K562 (cell line): ENCODE measurements at regions not wholly inside any gene's neighbourhood (a gene's known extent, or its start where the extent isn't known, plus 50 kb on each side); places are given as distances from the start of the nearest gene placed in this dataset.

Experiments
- ATAC-seq: fragments of 200-7000 bp; cut with Tn5 transposase; 3 replicates; pipeline ENCODE4 v1.9.1; 2020; ENCODE audit warnings: moderate library complexity
- BruUV-seq: library from RNA; stranded (reverse); fragments of 400-500 nt; replicated peaks from 2 replicates; lab custom pipeline; 2021; lab: Mats Ljungman, UMichigan
- CTCF ChIA-PET: fragments of 300-600 bp; formaldehyde crosslinking; extraction: SDS; loops from one replicate; lab custom pipeline; 2021; ENCODE audit warnings: low intra/inter-chr PET ratio; lab: Yijun Ruan, JAX
- POLR2A ChIA-PET: fragments of 300-600, 350-650 bp; sonication (Branson Sonifier 250); formaldehyde crosslinking; extraction: SDS; loops from one replicate; lab custom pipeline; 2021; ENCODE audit warnings: antibody characterized with exemption, inconsistent platforms; lab: Yijun Ruan, JAX
- DNase-seq, 4 experiments: peaks; one replicate each; pipeline versions ENCODE4 v3.0.0 to v3.0.0-alpha.2; 2011 to 2018; ENCODE audit warnings: low spot score in 3 of 4, mixed read lengths in 3 of 4; ENCODE audit errors: extremely low read depth in 1 of 4
- FAIRE-seq: peaks from 2 replicates; lab custom pipeline; 2011; peaks lifted over from hg19 to GRCh38; lab: Jason Lieb, UNC
- H2AFZ ChIP-seq: 2 replicates; pipeline ENCODE4 v1.6.0; 2011; ENCODE audit warnings: low read depth, low read length, control low read depth, inconsistent platforms
- H3K27ac ChIP-seq: fragments of 200-600 bp; 3 replicates; pipeline ENCODE4 v1.8.0; 2011; ENCODE audit warnings: low read depth, mild to moderate bottlenecking, control low read depth, inconsistent platforms, low read length, moderate library complexity, mixed read lengths; ENCODE audit errors: extremely low read depth
- H3K27me3 ChIP-seq, 2 experiments: fragments of 300-600 bp in 1 of 2; 2 replicates in 1 of 2; 3 replicates in 1 of 2; pipeline versions ENCODE4 v1.6.0 to v1.8.0; 2011; ENCODE audit warnings: inconsistent platforms in 2 of 2, low read length in 2 of 2, mild to moderate bottlenecking in 1 of 2, mixed read lengths in 1 of 2, moderate library complexity in 1 of 2; ENCODE audit not compliant: control insufficient read depth in 2 of 2, insufficient read depth in 2 of 2
- H3K36me3 ChIP-seq: fragments of 300-600 bp; 3 replicates; pipeline ENCODE4 v1.8.0; 2011; ENCODE audit warnings: mild to moderate bottlenecking, low read length, inconsistent platforms; ENCODE audit not compliant: control insufficient read depth, insufficient read depth
- H3K4me1 ChIP-seq, 2 experiments: fragments of 200-600 bp in 1 of 2; replicated peaks in 1 of 2; 2 replicates in 1 of 2; 3 replicates in 1 of 2; pipeline versions ENCODE4 v1.5.1 to v1.8.0; 2011; ENCODE audit warnings: inconsistent platforms in 2 of 2, low read length in 2 of 2, mild to moderate bottlenecking in 1 of 2, mixed read lengths in 1 of 2, moderate library complexity in 1 of 2; ENCODE audit not compliant: control insufficient read depth in 2 of 2, insufficient read depth in 2 of 2
- H3K4me2 ChIP-seq: 2 replicates; pipeline ENCODE4 v1.6.1; 2011; ENCODE audit warnings: low read length, control low read depth, inconsistent platforms, mixed read lengths; ENCODE audit not compliant: insufficient read depth
- H3K4me3 ChIP-seq: fragments of 200-600 bp; sonication (generic), shearing (Covaris generic); 2 replicates; pipeline ENCODE4 v1.5.1; 2016; ENCODE audit warnings: control low read depth, inconsistent platforms
- H3K79me2 ChIP-seq: fragments of 200-600 bp; 3 replicates; pipeline ENCODE4 v1.8.0; 2011; ENCODE audit warnings: low read length, inconsistent platforms; ENCODE audit not compliant: control insufficient read depth, insufficient read depth
- H3K9ac ChIP-seq, 2 experiments: 2 replicates each; pipeline versions ENCODE4 v1.6.0 to v1.6.1; 2011; ENCODE audit warnings: low read depth in 2 of 2, low read length in 2 of 2, control low read depth in 1 of 2, inconsistent platforms in 1 of 2, mild to moderate bottlenecking in 1 of 2, mixed read lengths in 1 of 2; ENCODE audit not compliant: insufficient read depth in 1 of 2
- H3K9me1 ChIP-seq: one replicate; pipeline ENCODE4 v1.6.0; 2011; ENCODE audit warnings: inconsistent platforms, mild to moderate bottlenecking, low read length, moderate library complexity; ENCODE audit not compliant: control insufficient read depth, insufficient read depth
- H3K9me3 ChIP-seq: replicated peaks from 2 replicates; pipeline ENCODE4 v1.5.1; 2011; ENCODE audit warnings: low read depth, low read length, inconsistent platforms; ENCODE audit not compliant: control insufficient read depth, insufficient read depth
- H4K20me1 ChIP-seq: replicated peaks from 2 replicates; pipeline ENCODE4 v1.6.1; 2011; ENCODE audit warnings: low read length, inconsistent platforms, mixed read lengths; ENCODE audit not compliant: control insufficient read depth, insufficient read depth
- ARID3A ChIP-seq: IDR thresholded peaks from 2 replicates; pipeline ENCODE4 v1.6.1; 2012; ENCODE audit warnings: low read depth, low read length, improper control_type of control experiment, borderline replicate concordance
- CC2D1A ChIP-seq: fragments of 450-650 bp; IDR thresholded peaks from 2 replicates; pipeline ENCODE4 v1.6.1; 2017; ENCODE audit warnings: mild to moderate bottlenecking
- CHD1 ChIP-seq: fragments of 200-600 bp; sonication (generic); IDR thresholded peaks from one replicate; pipeline ENCODE4 v1.6.1; 2012; ENCODE audit warnings: mild to moderate bottlenecking, moderate library complexity, low read length, inconsistent platforms
- GTF3C2 ChIP-seq: IDR thresholded peaks from 3 replicates; pipeline ENCODE4 v1.6.1; 2011; ENCODE audit warnings: borderline replicate concordance, mild to moderate bottlenecking, moderate library complexity; ENCODE audit not compliant: insufficient read length; ENCODE audit errors: extremely low read depth
- PHF20 ChIP-seq: fragments of 450-650 bp; IDR thresholded peaks from 2 replicates; pipeline ENCODE4 v1.6.1; 2018; ENCODE audit not compliant: partially characterized antibody
- TBP ChIP-seq: optimal IDR thresholded peaks from 2 replicates; pipeline ENCODE3; 2011; ENCODE audit warnings: low read depth, low read length, improper control_type of control experiment
- ZNF134 ChIP-seq: fragments of 250-450 bp; sonication (Bioruptor Pico); conservative IDR thresholded peaks from 2 replicates; pipeline ENCODE4 v1.4.0; 2020
- ZNF140 ChIP-seq: fragments of 250-450 bp; sonication (Bioruptor Pico); IDR thresholded peaks from 2 replicates; pipeline ENCODE4 v1.8.0; 2021; ENCODE audit warnings: moderate library complexity, mild to moderate bottlenecking, inconsistent platforms
- ZNF280B ChIP-seq: fragments of 250-450 bp; sonication (Bioruptor Pico); IDR thresholded peaks from 2 replicates; pipeline ENCODE4 v1.5.1; 2021; ENCODE audit warnings: mild to moderate bottlenecking
- ZNF696 ChIP-seq: fragments of 250-450 bp; sonication (Bioruptor Pico); conservative IDR thresholded peaks from 2 replicates; pipeline ENCODE4 v1.4.0; 2020; ENCODE audit warnings: mild to moderate bottlenecking, moderate library complexity
- ZNF79 ChIP-seq: fragments of 250-450 bp; sonication (Bioruptor Pico); IDR thresholded peaks from 2 replicates; pipeline ENCODE4 v1.4.0; 2020; ENCODE audit warnings: low read depth, mild to moderate bottlenecking, moderate library complexity
- WGBS: fragments of 100-300 bp; shearing (Covaris generic); methylation state at CpG from one replicate; pipeline ENCODE4 v1.1.6; 2016; ENCODE audit warnings: low coverage, mixed read lengths; ENCODE audit not compliant: insufficient coverage; ENCODE audit errors: missing lambda C conversion rate; 5-methylcytosine and 5-hydroxymethylcytosine counted together
- in situ Hi-C: fragments of 300-500 bp; cut with MboI; formaldehyde crosslinking; loops from 4 replicates; pipeline ENCODE4 v1.15.0; 2018; ENCODE audit warnings: inconsistent platforms, mixed read lengths
- intact Hi-C: fragments of 100-400 bp; cut with micrococcal nuclease; formaldehyde crosslinking; loops from 2 replicates; pipeline ENCODE4 v1.14.2; 2022

- no peak for TF ChIP-seq GTF3C2
- no peak for TF ChIP-seq CC2D1A
- TF ChIP-seq ARID3A: no peak
Observed at GRCh38 chr9:8014997-8015682, 215.6 kb upstream of the DMAC1 start (continued).

- H3K4me2 ChIP-seq: no peak overlapping the region
- H3K9me1 ChIP-seq: no peaks in the 10 kb centered on the region
- H3K79me2 ChIP-seq: no peaks in the 10 kb centered on the region
- H3K4me3 ChIP-seq: no peak overlapping the region
- H3K27ac ChIP-seq: no peak overlapping the region
- DNase-seq (no peak), FAIRE-seq (no peak), ATAC-seq (no peak)
- H2AFZ ChIP-seq: no peak overlapping the region
- intact Hi-C loops (no loop called here), in situ Hi-C loops (no loop called here)
- CTCF ChIA-PET: no interaction called here
- no peaks in the 10 kb centered on the region for H3K36me3 ChIP-seq
- no TSS peak for BruUV-seq
- H3K9ac ChIP-seq: no peak overlapping the region
- H3K9me3 ChIP-seq: no peaks in the 10 kb centered on the region
- H3K4me1 ChIP-seq: no peaks in the 10 kb centered on the region
- POLR2A ChIA-PET: no interaction called here
- no peaks in the 10 kb centered on the region for H4K20me1 ChIP-seq
- no peaks in the 10 kb centered on the region for H3K27me3 ChIP-seq
- 0% methylated on average over 5 of the region's 6 CpGs for WGBS
- no peak for TF ChIP-seq ZNF140 (CRISPR knock-in tag)
- TF ChIP-seq CHD1: no peak
- no peak for TF ChIP-seq TBP
- no peak for TF ChIP-seq ZNF134 (CRISPR knock-in tag)
- no peak for TF ChIP-seq ZNF696 (CRISPR knock-in tag)
- TF ChIP-seq PHF20: no peak
- no peak for TF ChIP-seq ZNF79
- no peak for TF ChIP-seq ZNF280B (CRISPR knock-in tag)
Observed at GRCh38 chr9:8012986-8013385, 213.4 kb upstream of the DMAC1 start.
